ENCODE measurements at regions not wholly inside any gene's neighbourhood (a gene's known extent, or its start where the extent isn't known, plus 50 kb on each side); places are given as distances from the start of the nearest gene placed in this dataset.

GRCh38 chr4:10810411-10810810 lies 125.8 kb upstream of the CLNK start:
- TF ChIP-seq, protein P1, sequence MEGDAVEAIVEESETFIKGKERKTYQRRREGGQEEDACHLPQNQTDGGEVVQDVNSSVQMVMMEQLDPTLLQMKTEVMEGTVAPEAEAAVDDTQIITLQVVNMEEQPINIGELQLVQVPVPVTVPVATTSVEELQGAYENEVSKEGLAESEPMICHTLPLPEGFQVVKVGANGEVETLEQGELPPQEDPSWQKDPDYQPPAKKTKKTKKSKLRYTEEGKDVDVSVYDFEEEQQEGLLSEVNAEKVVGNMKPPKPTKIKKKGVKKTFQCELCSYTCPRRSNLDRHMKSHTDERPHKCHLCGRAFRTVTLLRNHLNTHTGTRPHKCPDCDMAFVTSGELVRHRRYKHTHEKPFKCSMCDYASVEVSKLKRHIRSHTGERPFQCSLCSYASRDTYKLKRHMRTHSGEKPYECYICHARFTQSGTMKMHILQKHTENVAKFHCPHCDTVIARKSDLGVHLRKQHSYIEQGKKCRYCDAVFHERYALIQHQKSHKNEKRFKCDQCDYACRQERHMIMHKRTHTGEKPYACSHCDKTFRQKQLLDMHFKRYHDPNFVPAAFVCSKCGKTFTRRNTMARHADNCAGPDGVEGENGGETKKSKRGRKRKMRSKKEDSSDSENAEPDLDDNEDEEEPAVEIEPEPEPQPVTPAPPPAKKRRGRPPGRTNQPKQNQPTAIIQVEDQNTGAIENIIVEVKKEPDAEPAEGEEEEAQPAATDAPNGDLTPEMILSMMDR (IDR thresholded peaks at IDR 0.05): no peak
- TF ChIP-seq POLR2A (IDR thresholded peaks at IDR 0.05): no peak

All from adrenal gland (tissue), 5 donors.